ENCODE measurements at regions not wholly inside any gene's neighbourhood (a gene's known extent, or its start where the extent isn't known, plus 50 kb on each side); places are given as distances from the start of the nearest gene placed in this dataset.

DNA sequence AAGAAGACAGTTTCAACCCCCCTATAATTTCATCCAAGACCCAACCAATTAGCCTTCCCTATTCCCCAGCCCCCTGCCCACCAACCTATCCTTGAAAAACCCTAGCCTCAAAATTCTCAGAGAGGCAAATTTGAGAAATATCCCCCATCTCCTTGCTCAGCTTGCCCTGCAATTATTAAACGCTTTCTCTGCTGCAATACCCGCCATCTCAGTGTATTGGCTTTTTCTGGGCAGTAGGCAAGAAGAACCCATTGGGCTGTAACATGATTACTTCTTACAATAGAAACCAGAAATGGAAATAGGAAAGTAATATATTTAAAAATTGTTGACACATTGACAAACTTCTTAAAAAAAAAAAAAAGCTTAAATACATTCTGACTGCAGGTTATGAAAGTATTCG is 140.6 kb upstream of the CCDC150 start:
- intact Hi-C loops (cut with DNase I; ENCODE audit: low total_unique reads) = no loop called here
- H3K9me3 ChIP-seq = peaks cover 3 to 9% of the 10 kb centered on the region in 2 donors
- no peaks in the 10 kb centered on the region for H3K4me1 ChIP-seq
- no peak overlapping the region for H3K4me3 ChIP-seq
- H3K27me3 ChIP-seq = no peaks in the 10 kb centered on the region
- DNase-seq = no peak
- no peak overlapping the region for H3K27ac ChIP-seq
- in situ Hi-C loops (cut with MboI; ENCODE audit: low pct_ligation_motif_present in 1 of 4, low pct_unique_long_range_greater_than_20kb in 1 of 4, low sequenced_read_pairs in 3 of 4) = no loop called here
- TF ChIP-seq EP300 (IDR thresholded peaks at IDR 0.05; ENCODE audit: low read depth) (no peak), POLR2AphosphoS5 (IDR thresholded peaks at IDR 0.05) (no peak), POLR2A (IDR thresholded peaks at IDR 0.05) (no peak)
- TF ChIP-seq, protein P1, sequence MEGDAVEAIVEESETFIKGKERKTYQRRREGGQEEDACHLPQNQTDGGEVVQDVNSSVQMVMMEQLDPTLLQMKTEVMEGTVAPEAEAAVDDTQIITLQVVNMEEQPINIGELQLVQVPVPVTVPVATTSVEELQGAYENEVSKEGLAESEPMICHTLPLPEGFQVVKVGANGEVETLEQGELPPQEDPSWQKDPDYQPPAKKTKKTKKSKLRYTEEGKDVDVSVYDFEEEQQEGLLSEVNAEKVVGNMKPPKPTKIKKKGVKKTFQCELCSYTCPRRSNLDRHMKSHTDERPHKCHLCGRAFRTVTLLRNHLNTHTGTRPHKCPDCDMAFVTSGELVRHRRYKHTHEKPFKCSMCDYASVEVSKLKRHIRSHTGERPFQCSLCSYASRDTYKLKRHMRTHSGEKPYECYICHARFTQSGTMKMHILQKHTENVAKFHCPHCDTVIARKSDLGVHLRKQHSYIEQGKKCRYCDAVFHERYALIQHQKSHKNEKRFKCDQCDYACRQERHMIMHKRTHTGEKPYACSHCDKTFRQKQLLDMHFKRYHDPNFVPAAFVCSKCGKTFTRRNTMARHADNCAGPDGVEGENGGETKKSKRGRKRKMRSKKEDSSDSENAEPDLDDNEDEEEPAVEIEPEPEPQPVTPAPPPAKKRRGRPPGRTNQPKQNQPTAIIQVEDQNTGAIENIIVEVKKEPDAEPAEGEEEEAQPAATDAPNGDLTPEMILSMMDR (IDR thresholded peaks at IDR 0.05) = no peak
- WGBS, 2 donors (ENCODE audit: low coverage in 1 of 2) = 60 to 74% methylated on average over 3 of the region's 3 CpGs
- no peaks in the 10 kb centered on the region for H3K36me3 ChIP-seq

DNA sequence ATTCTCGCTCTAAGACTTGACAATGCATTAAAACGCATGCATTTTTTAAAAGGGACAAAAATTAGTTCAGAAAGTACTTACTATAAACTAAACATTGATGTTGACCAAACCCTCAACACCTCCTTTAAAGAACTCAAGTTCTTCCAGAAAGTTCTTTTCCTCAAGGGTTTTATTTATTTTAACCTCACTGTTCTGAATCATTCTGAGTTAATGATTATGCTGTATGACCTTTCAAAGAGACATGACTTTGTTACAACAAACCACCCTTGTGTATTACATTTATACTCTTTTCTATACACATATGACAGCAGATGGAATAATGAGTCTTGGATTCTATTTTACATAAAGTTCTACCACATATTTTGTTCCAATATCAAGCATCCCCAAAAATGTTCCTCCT is 139.8 kb upstream of the CCDC150 start:
- TF ChIP-seq POLR2A (IDR thresholded peaks at IDR 0.05) (no peak), EP300 (IDR thresholded peaks at IDR 0.05; ENCODE audit: low read depth) (no peak), POLR2AphosphoS5 (IDR thresholded peaks at IDR 0.05) (no peak)
- TF ChIP-seq, protein P1 (IDR thresholded peaks at IDR 0.05) = no peak
- 75 to 91% methylated on average over 2 of the region's 2 CpGs for WGBS, 2 donors (ENCODE audit: low coverage in 1 of 2)
- Histone ChIP-seq H3K4me3 (no peak overlapping the region), H3K36me3 (no peaks in the 10 kb centered on the region), H3K27me3 (no peaks in the 10 kb centered on the region), H3K27ac (no peak overlapping the region), H3K9me3 (peaks cover 3 to 9% of the 10 kb centered on the region in 2 donors), H3K4me1 (no peaks in the 10 kb centered on the region)
- in situ Hi-C loops (cut with MboI; ENCODE audit: low pct_ligation_motif_present in 1 of 4, low pct_unique_long_range_greater_than_20kb in 1 of 4, low sequenced_read_pairs in 3 of 4) (no loop called here), intact Hi-C loops (cut with DNase I; ENCODE audit: low total_unique reads) (no loop called here)
- DNase-seq = no peak

DNA sequence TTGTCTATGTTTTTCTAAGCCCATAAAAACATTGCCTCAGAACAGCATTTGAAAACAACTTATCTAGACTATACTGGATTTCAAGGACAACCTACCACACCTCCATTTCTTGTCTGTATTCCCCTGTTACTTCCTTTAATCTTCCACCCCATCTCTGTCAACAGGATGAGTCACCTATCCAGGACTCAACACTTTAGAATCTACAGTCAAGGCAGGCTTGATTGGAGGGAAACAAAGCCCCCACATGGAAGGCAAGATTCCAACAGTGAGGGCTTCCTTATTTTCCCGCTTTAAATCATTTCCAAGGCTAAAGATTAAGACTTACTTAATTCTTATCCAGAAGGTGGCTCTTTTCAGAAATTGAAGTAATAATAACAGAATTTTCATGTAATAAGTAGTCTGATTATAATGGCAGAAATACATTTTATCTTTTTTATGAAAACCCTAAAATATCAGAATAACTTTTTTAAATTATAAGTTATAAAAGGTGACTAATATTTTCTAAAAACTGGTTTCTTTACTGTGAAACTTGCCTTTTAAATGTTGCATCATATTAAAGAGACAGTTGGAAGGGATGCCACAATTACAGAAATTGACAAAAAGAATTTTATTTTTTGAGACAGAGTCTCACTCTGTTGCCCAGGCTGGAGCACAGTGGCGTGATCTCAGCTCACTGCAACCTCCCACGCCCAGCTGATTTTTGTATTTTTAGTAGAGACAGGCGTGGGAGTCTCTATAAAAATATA is 138.7 kb upstream of the CCDC150 start:
- intact Hi-C loops (cut with DNase I; ENCODE audit: low total_unique reads) (no loop called here), in situ Hi-C loops (cut with MboI; ENCODE audit: low pct_ligation_motif_present in 1 of 4, low pct_unique_long_range_greater_than_20kb in 1 of 4, low sequenced_read_pairs in 3 of 4) (no loop called here)
- no peak for DNase-seq
- no peaks in the 10 kb centered on the region for H3K4me1 ChIP-seq
- no peaks in the 10 kb centered on the region for H3K36me3 ChIP-seq
- H3K27ac ChIP-seq = no peak overlapping the region
- H3K4me3 ChIP-seq = no peak overlapping the region
- no peak for TF ChIP-seq POLR2A (IDR thresholded peaks at IDR 0.05)
- no peak for TF ChIP-seq POLR2AphosphoS5 (IDR thresholded peaks at IDR 0.05)
- TF ChIP-seq EP300 (IDR thresholded peaks at IDR 0.05; ENCODE audit: low read depth) = no peak
- TF ChIP-seq, protein P1 (IDR thresholded peaks at IDR 0.05) = no peak
- WGBS, 2 donors (ENCODE audit: low coverage in 1 of 2) = 71 to 82% methylated on average over 3 to 4 of the region's 4 CpGs
- H3K9me3 ChIP-seq = peaks cover 3 to 9% of the 10 kb centered on the region in 2 donors
- H3K27me3 ChIP-seq = no peaks in the 10 kb centered on the region

DNA sequence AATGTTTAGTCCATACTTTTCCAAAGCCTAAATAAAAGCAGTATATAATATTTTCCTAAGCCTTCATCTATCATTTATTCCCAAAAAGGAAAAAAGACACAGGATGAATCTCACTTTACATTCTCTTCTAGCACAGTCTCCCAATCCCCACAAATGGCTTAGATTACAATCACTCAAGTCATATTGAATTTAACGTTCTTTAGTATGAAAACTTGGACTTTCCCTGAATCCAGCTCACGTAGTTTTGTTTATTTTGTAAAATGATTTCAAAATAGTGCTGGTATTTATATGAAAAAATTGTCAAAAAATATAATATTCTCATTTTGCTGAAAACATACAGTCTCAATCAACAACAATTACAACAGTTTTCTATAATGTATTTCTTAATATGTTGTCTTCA is 137.7 kb upstream of the CCDC150 start:
- H3K27me3 ChIP-seq = no peaks in the 10 kb centered on the region
- TF ChIP-seq EP300 (IDR thresholded peaks at IDR 0.05; ENCODE audit: low read depth) (no peak), POLR2A (IDR thresholded peaks at IDR 0.05) (no peak), POLR2AphosphoS5 (IDR thresholded peaks at IDR 0.05) (no peak)
- TF ChIP-seq, protein P1 (IDR thresholded peaks at IDR 0.05) = no peak
- no peaks in the 10 kb centered on the region for H3K4me1 ChIP-seq
- intact Hi-C loops (cut with DNase I; ENCODE audit: low total_unique reads) = no loop called here
- no peaks in the 10 kb centered on the region for H3K36me3 ChIP-seq
- no peak overlapping the region for H3K27ac ChIP-seq
- in situ Hi-C loops (cut with MboI; ENCODE audit: low pct_ligation_motif_present in 1 of 4, low pct_unique_long_range_greater_than_20kb in 1 of 4, low sequenced_read_pairs in 3 of 4) = no loop called here
- 56 to 57% methylated on average over 2 of the region's 2 CpGs for WGBS, 2 donors (ENCODE audit: low coverage in 1 of 2)
- DNase-seq = no peak
- H3K4me3 ChIP-seq = no peak overlapping the region
- peaks cover 3 to 9% of the 10 kb centered on the region in 2 donors for H3K9me3 ChIP-seq

Measured in transverse colon (tissue), 4 donors.